ENCODE measurements at regions not wholly inside any gene's neighbourhood (a gene's known extent, or its start where the extent isn't known, plus 50 kb on each side); places are given as distances from the start of the nearest gene placed in this dataset.

DNA sequence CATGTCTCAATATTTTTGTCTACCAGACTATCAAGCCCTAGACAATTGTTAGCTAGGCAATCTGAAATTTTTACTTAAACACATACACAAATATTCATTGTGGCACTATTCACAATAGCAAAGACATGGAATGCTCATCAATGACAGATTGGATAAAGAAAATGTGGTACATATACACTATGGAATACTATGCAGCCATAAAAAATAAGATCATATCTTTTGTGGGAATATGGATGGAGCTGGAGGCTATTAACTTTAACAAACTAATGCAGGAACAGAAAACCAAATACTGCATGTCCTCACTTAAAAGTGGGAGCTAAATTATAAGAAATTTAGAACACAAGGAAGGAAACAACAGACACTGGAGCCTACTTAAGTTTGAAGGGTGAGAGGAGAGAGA is 288.6 kb upstream of the MIR17HG start:
- TF ChIP-seq, protein P1, sequence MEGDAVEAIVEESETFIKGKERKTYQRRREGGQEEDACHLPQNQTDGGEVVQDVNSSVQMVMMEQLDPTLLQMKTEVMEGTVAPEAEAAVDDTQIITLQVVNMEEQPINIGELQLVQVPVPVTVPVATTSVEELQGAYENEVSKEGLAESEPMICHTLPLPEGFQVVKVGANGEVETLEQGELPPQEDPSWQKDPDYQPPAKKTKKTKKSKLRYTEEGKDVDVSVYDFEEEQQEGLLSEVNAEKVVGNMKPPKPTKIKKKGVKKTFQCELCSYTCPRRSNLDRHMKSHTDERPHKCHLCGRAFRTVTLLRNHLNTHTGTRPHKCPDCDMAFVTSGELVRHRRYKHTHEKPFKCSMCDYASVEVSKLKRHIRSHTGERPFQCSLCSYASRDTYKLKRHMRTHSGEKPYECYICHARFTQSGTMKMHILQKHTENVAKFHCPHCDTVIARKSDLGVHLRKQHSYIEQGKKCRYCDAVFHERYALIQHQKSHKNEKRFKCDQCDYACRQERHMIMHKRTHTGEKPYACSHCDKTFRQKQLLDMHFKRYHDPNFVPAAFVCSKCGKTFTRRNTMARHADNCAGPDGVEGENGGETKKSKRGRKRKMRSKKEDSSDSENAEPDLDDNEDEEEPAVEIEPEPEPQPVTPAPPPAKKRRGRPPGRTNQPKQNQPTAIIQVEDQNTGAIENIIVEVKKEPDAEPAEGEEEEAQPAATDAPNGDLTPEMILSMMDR (IDR thresholded peaks at IDR 0.05), result no peak
- TF ChIP-seq EZH2phosphoT487 (IDR thresholded peaks at IDR 0.05) (no peak), EZH2 (IDR thresholded peaks at IDR 0.05) (no peak)

Data from neural progenitor cell (in vitro differentiated cells).